ENCODE measurements at regions not wholly inside any gene's neighbourhood (a gene's known extent, or its start where the extent isn't known, plus 50 kb on each side); places are given as distances from the start of the nearest gene placed in this dataset.

GRCh38 chr11:121929581-121929980 lies 186.4 kb downstream of the BLID start:
- Histone ChIP-seq H3K27ac (peak overlapping the region; percentile 40), H3K9ac (peak overlapping the region; percentile 44; the same call in 1 of the 2 replicates)
- DNase-seq, result peak; percentile 55

GRCh38 chr11:121928597-121929580 lies 187.1 kb downstream of the BLID start:
- Histone ChIP-seq H3K36me3 (ENCODE audit: low read depth) (no peaks in the 10 kb centered on the region), H3K4me2 (ENCODE audit: unreplicated experiment) (peak overlapping the region; percentile 64), H3K9me2 (ENCODE audit: insufficient read depth) (no peaks in the 10 kb centered on the region), H3K27ac (peak overlapping the region; percentile 40), H3K79me2 (ENCODE audit: insufficient read depth) (no peaks in the 10 kb centered on the region), H2AFZ (peak overlapping the region; percentile 87), H3K4me1 (ENCODE audit: insufficient read depth) (peaks cover 37% of the 10 kb centered on the region), H3K4me3 (peak overlapping the region; percentile 59), H3F3A (ENCODE audit: insufficient read depth) (peaks cover 25% of the 10 kb centered on the region; the same call in 1 of the 2 replicates), H3K9me3 (ENCODE audit: low read depth) (no peaks in the 10 kb centered on the region), H3K27me3 (replicated peaks; ENCODE audit: insufficient read depth) (no peaks in the 10 kb centered on the region), H3K9ac (peak overlapping the region; percentile 19; the same call in 1 of the 2 replicates), H4K20me1 (ENCODE audit: insufficient read depth) (no peaks in the 10 kb centered on the region)
- WGBS, 2 experiments (ENCODE audit: low coverage in 1 of 2, low lambda C conversion rate in 2 of 2, missing lambda C conversion rate in 2 of 2), result 26 to 27% methylated on average over 15 to 16 of the region's 16 CpGs
- TF ChIP-seq EZH2phosphoT487 (IDR thresholded peaks at IDR 0.05; ENCODE audit: insufficient read depth, low read depth), result no peak
- DNase-seq, result peak; percentile 3
- in situ Hi-C loops (cut with MboI), result no loop called here

More at GRCh38 chr11:121929581-121929980, 186.4 kb downstream of the BLID start:
- in situ Hi-C loops (cut with MboI), result no loop called here
- Histone ChIP-seq H4K20me1 (ENCODE audit: insufficient read depth) (no peaks in the 10 kb centered on the region), H3K4me2 (ENCODE audit: unreplicated experiment) (peak overlapping the region; percentile 64), H3K9me2 (ENCODE audit: insufficient read depth) (no peaks in the 10 kb centered on the region), H3K4me3 (peak overlapping the region; percentile 59), H3K79me2 (ENCODE audit: insufficient read depth) (no peaks in the 10 kb centered on the region), H3K36me3 (ENCODE audit: low read depth) (no peaks in the 10 kb centered on the region), H3F3A (ENCODE audit: insufficient read depth) (peaks cover 25% of the 10 kb centered on the region; the same call in 1 of the 2 replicates), H3K4me1 (ENCODE audit: insufficient read depth) (peaks cover 37% of the 10 kb centered on the region), H2AFZ (peak overlapping the region; percentile 87), H3K9me3 (ENCODE audit: low read depth) (no peaks in the 10 kb centered on the region), H3K27me3 (replicated peaks; ENCODE audit: insufficient read depth) (no peaks in the 10 kb centered on the region)
- 1 to 3% methylated on average over 11 of the region's 11 CpGs for WGBS, 2 experiments (ENCODE audit: low coverage in 1 of 2, low lambda C conversion rate in 2 of 2, missing lambda C conversion rate in 2 of 2)
- TF ChIP-seq EZH2 (IDR thresholded peaks at IDR 0.05; ENCODE audit: insufficient read depth, poor library complexity, severe bottlenecking) (no peak), EZH2phosphoT487 (IDR thresholded peaks at IDR 0.05; ENCODE audit: insufficient read depth, low read depth) (no peak)

GRCh38 chr11:121927789-121928188 lies 188.2 kb downstream of the BLID start:
- H3K36me3 ChIP-seq (ENCODE audit: low read depth), result no peaks in the 10 kb centered on the region
- TF ChIP-seq EZH2phosphoT487 (IDR thresholded peaks at IDR 0.05; ENCODE audit: insufficient read depth, low read depth), result no peak
- no peak for TF ChIP-seq EZH2 (IDR thresholded peaks at IDR 0.05; ENCODE audit: insufficient read depth, poor library complexity, severe bottlenecking)
- DNase-seq, result no peak
- H3K9me3 ChIP-seq (ENCODE audit: low read depth), result no peaks in the 10 kb centered on the region
- no peak overlapping the region for H2AFZ ChIP-seq
- H3K4me2 ChIP-seq (ENCODE audit: unreplicated experiment), result no peak overlapping the region
- H3K27ac ChIP-seq, result no peak overlapping the region
- no peaks in the 10 kb centered on the region for H4K20me1 ChIP-seq (ENCODE audit: insufficient read depth)
- no peak overlapping the region for H3K9ac ChIP-seq
- WGBS, 2 experiments (ENCODE audit: low coverage in 1 of 2, low lambda C conversion rate in 2 of 2, missing lambda C conversion rate in 2 of 2), result 96 to 97% methylated on average over 6 of the region's 6 CpGs
- in situ Hi-C loops (cut with MboI), result no loop called here
- H3K4me3 ChIP-seq, result no peak overlapping the region
- no peaks in the 10 kb centered on the region for H3K79me2 ChIP-seq (ENCODE audit: insufficient read depth)
- H3K9me2 ChIP-seq (ENCODE audit: insufficient read depth), result no peaks in the 10 kb centered on the region
- peaks cover 22% of the 10 kb centered on the region; the same call in 1 of the 2 replicates for H3F3A ChIP-seq (ENCODE audit: insufficient read depth)
- H3K4me1 ChIP-seq (ENCODE audit: insufficient read depth), result peaks cover 35% of the 10 kb centered on the region
- H3K27me3 ChIP-seq (replicated peaks; ENCODE audit: insufficient read depth), result no peaks in the 10 kb centered on the region

GRCh38 chr11:121927097-121927785 lies 188.8 kb downstream of the BLID start:
- Histone ChIP-seq H3K9me3 (ENCODE audit: low read depth) (no peaks in the 10 kb centered on the region), H2AFZ (no peak overlapping the region), H3F3A (ENCODE audit: insufficient read depth) (peaks cover 17% of the 10 kb centered on the region; the same call in 1 of the 2 replicates), H3K4me2 (ENCODE audit: unreplicated experiment) (no peak overlapping the region), H3K4me3 (no peak overlapping the region), H3K79me2 (ENCODE audit: insufficient read depth) (no peaks in the 10 kb centered on the region), H3K27ac (no peak overlapping the region), H4K20me1 (ENCODE audit: insufficient read depth) (no peaks in the 10 kb centered on the region), H3K36me3 (ENCODE audit: low read depth) (no peaks in the 10 kb centered on the region), H3K9ac (no peak overlapping the region), H3K9me2 (ENCODE audit: insufficient read depth) (no peaks in the 10 kb centered on the region), H3K27me3 (replicated peaks; ENCODE audit: insufficient read depth) (no peaks in the 10 kb centered on the region), H3K4me1 (ENCODE audit: insufficient read depth) (peaks cover 30% of the 10 kb centered on the region)
- TF ChIP-seq EZH2 (IDR thresholded peaks at IDR 0.05; ENCODE audit: insufficient read depth, poor library complexity, severe bottlenecking) (no peak), EZH2phosphoT487 (IDR thresholded peaks at IDR 0.05; ENCODE audit: insufficient read depth, low read depth) (no peak)
- in situ Hi-C loops (cut with MboI), result no loop called here
- no peak for DNase-seq
- WGBS, 2 experiments (ENCODE audit: low coverage in 1 of 2, low lambda C conversion rate in 2 of 2, missing lambda C conversion rate in 2 of 2), result 63 to 70% methylated on average over 7 to 8 of the region's 8 CpGs

All from GM23248 (cell line).